ENCODE measurements at regions not wholly inside any gene's neighbourhood (a gene's known extent, or its start where the extent isn't known, plus 50 kb on each side); places are given as distances from the start of the nearest gene placed in this dataset.

DNA sequence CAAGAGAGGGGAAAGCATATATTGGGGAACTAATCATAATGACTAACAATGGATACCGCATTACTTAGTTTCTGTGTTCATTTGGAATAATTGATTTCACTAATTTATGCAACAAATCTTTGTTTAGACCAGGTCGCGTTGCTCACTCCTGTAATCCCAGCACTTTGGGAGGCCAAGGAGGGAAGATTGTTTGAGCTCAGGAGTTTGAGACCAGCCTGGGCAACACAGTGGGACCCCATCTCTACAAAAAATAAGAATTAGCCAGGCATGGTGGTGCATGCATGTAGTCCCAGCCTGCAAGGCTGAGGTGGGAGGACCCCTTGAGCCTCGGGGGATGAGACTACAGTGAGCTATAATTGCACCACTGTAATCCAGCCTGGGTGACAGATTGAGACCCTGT, 585.7 kb upstream of the CBLB start:
- TF ChIP-seq, protein P1, sequence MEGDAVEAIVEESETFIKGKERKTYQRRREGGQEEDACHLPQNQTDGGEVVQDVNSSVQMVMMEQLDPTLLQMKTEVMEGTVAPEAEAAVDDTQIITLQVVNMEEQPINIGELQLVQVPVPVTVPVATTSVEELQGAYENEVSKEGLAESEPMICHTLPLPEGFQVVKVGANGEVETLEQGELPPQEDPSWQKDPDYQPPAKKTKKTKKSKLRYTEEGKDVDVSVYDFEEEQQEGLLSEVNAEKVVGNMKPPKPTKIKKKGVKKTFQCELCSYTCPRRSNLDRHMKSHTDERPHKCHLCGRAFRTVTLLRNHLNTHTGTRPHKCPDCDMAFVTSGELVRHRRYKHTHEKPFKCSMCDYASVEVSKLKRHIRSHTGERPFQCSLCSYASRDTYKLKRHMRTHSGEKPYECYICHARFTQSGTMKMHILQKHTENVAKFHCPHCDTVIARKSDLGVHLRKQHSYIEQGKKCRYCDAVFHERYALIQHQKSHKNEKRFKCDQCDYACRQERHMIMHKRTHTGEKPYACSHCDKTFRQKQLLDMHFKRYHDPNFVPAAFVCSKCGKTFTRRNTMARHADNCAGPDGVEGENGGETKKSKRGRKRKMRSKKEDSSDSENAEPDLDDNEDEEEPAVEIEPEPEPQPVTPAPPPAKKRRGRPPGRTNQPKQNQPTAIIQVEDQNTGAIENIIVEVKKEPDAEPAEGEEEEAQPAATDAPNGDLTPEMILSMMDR (IDR thresholded peaks at IDR 0.05; ENCODE audit: low read depth, low read length), result no peak
- no peak for DNase-seq (ENCODE audit: extremely low read depth, low read depth)

DNA sequence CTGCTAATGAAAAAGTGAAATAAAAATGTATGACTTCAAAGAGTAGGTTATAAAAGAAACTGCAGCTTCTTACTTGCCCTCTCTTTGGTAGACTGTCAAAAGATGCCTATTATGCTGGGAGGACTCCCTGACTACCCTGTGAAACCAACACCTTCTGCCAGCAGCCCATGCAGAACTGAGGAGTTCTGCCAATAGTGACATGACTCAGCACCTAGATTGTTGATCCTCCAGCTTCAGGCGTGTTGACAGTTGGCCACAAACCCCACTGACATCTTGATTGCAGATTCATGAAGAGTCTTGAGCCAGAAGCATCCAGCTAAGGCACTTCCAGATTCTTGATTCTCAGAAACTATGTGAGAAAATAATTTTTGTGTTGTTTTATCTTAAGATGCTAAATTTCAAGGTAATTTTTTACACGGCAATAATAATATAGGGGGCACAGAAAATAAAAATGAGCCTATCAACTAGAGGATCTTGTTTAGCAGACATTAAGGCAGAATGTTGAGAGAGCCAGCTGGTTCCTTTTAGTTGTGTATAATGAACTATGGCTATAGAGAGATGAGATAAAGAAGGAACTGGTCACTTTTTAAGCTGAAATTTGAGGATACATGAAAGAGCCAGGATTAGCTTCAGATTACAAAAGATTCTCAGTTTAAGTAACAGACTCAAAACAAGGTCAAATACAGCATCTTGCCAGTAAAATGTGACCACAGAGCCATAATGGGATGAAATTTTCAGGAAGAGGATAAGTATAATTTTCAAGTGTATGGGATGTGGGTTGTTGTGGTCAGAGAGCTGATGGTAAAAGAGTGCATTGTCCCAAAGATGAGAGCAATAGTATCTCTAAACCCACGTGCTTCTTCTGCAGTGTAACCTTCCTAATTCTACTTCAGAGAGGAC, 588.7 kb upstream of the CBLB start:
- TF ChIP-seq, protein P1 (IDR thresholded peaks at IDR 0.05; ENCODE audit: low read depth, low read length), result no peak
- DNase-seq (ENCODE audit: extremely low read depth, low read depth), result peak; percentile 82

DNA sequence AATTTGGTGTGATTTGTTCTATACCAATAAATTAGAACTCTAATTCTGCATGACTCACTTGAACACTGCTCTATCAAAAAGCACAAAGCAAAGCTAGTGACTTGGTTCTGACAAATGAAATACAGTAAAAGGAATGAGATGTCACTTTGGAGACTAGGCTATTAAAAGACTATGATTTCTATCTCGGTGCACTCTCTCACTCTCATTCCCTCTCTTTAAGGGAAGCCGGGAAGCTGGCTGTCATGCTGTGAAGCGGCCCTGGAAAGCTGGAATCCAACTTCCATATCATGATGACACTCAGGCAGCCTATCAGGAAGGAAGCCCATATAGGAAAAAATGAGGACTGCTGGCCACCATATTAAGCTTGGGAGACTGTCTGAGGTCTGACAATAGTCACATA, 590.1 kb upstream of the CBLB start:
- DNase-seq (ENCODE audit: extremely low read depth, low read depth), result no peak
- TF ChIP-seq, protein P1 (IDR thresholded peaks at IDR 0.05; ENCODE audit: low read depth, low read length), result no peak

DNA sequence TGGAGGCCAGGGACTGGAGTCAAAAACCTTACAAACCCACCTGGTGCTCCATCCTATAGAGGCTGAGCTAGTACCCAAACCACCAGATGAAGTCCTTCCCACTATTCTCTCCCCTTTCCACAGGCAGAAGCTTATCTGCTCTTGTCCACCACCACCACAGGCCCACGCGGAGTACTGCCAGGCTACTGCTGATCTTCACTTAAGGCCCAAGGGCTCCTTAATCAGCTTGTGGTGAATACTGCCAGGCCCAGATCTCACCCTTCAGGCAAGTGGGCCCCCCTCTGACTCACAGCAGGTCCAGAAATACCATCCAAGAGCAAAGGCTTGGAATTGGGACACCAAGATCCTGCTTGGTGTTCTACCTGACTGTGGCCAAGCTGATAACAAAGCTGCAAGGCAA, 598.1 kb upstream of the CBLB start:
- TF ChIP-seq, protein P1 (IDR thresholded peaks at IDR 0.05; ENCODE audit: low read depth, low read length), result no peak
- DNase-seq (ENCODE audit: extremely low read depth, low read depth), result no peak

DNA sequence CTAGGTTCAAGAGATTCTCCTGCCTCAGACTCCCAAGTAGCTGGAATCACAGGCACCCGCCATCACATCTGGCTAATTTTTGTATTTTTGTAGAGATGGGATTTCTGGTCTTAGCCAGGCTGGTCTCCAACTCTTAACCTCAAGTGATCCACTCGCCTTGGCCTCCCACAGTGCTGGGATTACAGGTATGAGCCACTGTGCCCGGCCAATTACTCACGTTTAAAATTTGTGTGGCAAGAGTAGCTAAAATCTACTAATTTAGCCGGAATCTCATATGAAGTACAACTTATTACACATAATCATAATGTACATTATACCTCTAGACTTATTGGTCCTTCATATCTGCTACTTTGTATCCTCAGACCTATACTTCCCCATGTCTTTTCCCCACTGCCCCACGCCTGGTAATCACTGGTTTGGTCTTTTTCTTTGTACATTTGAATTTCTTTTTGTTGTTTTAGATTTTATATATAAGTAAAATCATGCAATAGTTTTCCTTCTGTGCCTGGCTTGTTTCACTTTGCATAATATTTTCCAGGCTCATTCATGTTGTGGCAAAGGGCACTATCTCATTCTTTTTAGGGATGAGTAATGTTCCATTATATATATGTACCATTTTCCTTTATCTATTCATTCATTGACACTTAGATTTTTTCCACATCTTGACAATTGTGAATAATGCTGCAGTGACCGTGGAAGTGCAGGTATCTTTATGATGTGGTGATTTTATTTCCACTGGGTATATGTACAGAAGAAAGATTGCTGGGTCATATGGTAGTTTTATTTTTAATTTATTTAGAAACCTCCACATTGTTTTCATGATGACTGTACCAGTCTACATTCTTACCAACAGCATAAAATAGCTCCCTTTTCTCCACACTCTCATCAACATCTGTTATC, 605.0 kb upstream of the CBLB start:
- no peak for DNase-seq (ENCODE audit: extremely low read depth, low read depth)
- TF ChIP-seq, protein P1 (IDR thresholded peaks at IDR 0.05; ENCODE audit: low read depth, low read length), result no peak

DNA sequence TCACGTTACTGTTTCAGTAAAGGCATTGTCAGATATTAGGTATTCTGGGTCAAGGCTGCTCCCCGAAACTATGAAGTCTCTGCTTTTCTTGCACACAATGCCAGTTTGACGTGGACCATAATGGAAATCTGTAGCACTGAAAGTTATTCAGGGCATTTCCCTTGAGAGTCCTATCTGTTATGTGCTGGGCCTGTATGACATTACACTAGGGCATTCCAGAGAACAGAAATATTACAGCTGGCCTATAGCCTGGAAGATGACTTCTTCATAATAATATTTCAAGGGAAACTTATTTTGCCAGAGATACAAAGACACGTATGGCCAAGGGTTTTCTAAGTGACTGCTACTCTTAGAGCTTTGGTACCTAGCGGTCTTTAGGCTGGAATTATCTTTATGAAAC, 613.6 kb upstream of the CBLB start:
- no peak for DNase-seq (ENCODE audit: extremely low read depth, low read depth)
- TF ChIP-seq, protein P1 (IDR thresholded peaks at IDR 0.05; ENCODE audit: low read depth, low read length), result no peak

DNA sequence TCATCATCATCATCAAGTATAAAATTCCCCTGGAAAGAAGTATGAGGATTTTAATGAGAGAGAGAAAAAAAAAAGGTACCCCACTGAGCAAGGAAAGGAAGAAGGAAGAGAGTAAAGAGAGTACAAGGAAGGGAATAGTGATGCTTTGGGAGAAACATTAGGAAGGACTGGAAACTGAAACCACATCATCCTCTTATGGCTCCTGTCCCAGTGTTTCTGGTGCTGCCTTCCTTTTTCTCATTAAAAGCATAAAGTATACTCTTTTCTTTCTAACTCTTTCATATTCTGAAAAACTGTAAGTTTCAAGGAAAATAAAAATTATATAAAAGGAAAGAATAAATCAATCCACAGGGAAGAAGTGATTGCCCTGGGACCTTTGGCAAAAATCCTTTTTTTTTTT, 616.4 kb upstream of the CBLB start:
- TF ChIP-seq, protein P1 (IDR thresholded peaks at IDR 0.05; ENCODE audit: low read depth, low read length), result no peak
- no peak for DNase-seq (ENCODE audit: extremely low read depth, low read depth)
